GM12878 (cell line): ENCODE measurements at regions not wholly inside any gene's neighbourhood (a gene's known extent, or its start where the extent isn't known, plus 50 kb on each side); places are given as distances from the start of the nearest gene placed in this dataset.

Source experiments
- ATAC-seq: fragments of 200-7000 bp; cut with Tn5 transposase; 3 replicates; pipeline ENCODE4 v1.9.1; 2020; ENCODE audit warnings: mild to moderate bottlenecking, moderate library complexity
- BruUV-seq: library from RNA; stranded (reverse); fragments of 400-500 nt; replicated peaks from 2 replicates; lab custom pipeline; 2021; lab: Mats Ljungman, UMichigan
- CTCF ChIA-PET: fragments of 300-600 bp; sonication (Branson Sonifier 250); formaldehyde crosslinking; extraction: SDS; loops from one replicate; lab custom pipeline; 2021; ENCODE audit warnings: inconsistent platforms; lab: Yijun Ruan, JAX
- POLR2A ChIA-PET: fragments of 350-600 bp; formaldehyde crosslinking; extraction: SDS; loops from one replicate; lab custom pipeline; 2021; ENCODE audit warnings: inconsistent platforms; lab: Charles Lee
- RAD21 ChIA-PET: fragments of 300-600 bp; sonication (Branson Sonifier 250); formaldehyde crosslinking; loops from one replicate; lab custom pipeline; 2023; ENCODE audit warnings: antibody characterized with exemption; ENCODE audit not compliant: unreplicated experiment; lab: Charles Lee
- SMC1A ChIA-PET: fragments of 300-600 bp; sonication (Branson Sonifier 250); formaldehyde crosslinking; loops from one replicate; lab custom pipeline; 2023; ENCODE audit not compliant: unreplicated experiment, uncharacterized antibody; lab: Charles Lee
- DNase-seq: peaks from one replicate; pipeline ENCODE4 v3.0.0-alpha.2; 2011; ENCODE audit warnings: low read depth, low spot score
- FAIRE-seq: peaks from 3 replicates; lab custom pipeline; 2011; peaks lifted over from hg19 to GRCh38; lab: Jason Lieb, UNC
- H2AFZ ChIP-seq: 2 replicates; pipeline ENCODE4 v1.6.0; 2011; ENCODE audit warnings: low read depth, low read length, control low read depth; ENCODE audit not compliant: control insufficient read depth
- H3K27ac ChIP-seq: 2 replicates; pipeline ENCODE4 v1.5.1; 2011; ENCODE audit warnings: control low read depth; ENCODE audit not compliant: control insufficient read depth, insufficient read depth
- H3K27me3 ChIP-seq, 2 experiments: replicated peaks in 1 of 2; 2 replicates each; pipeline versions ENCODE4 v1.6.0 to v1.6.1; 2011; ENCODE audit warnings: low read length in 1 of 2; ENCODE audit not compliant: control insufficient read depth in 2 of 2, insufficient read depth in 2 of 2
- H3K36me3 ChIP-seq, 2 experiments: 2 replicates each; pipeline ENCODE4 v1.5.1; 2011; ENCODE audit warnings: low read length in 1 of 2; ENCODE audit not compliant: control insufficient read depth in 2 of 2, insufficient read depth in 2 of 2
- H3K4me1 ChIP-seq: 2 replicates; pipeline ENCODE4 v1.6.1; 2011; ENCODE audit warnings: mild to moderate bottlenecking, low read length, moderate library complexity, mixed read lengths; ENCODE audit not compliant: control insufficient read depth, insufficient read depth
- H3K4me2 ChIP-seq: 2 replicates; pipeline ENCODE4 v1.6.0; 2011; ENCODE audit warnings: control low read depth; ENCODE audit not compliant: control insufficient read depth, insufficient read depth
- H3K4me3 ChIP-seq: fragments of 200-600 bp; sonication (generic); 2 replicates; pipeline ENCODE4 v1.5.1; 2016
- H3K79me2 ChIP-seq: 2 replicates; pipeline ENCODE4 v1.6.0; 2011; ENCODE audit warnings: low read length; ENCODE audit not compliant: control insufficient read depth, insufficient read depth
- H3K9ac ChIP-seq: 2 replicates; pipeline ENCODE4 v1.8.0; 2011; ENCODE audit warnings: low read length, control low read depth, mixed read lengths; ENCODE audit not compliant: control insufficient read depth, insufficient read depth
- H3K9me3 ChIP-seq: replicated peaks from 3 replicates; pipeline ENCODE4 v1.5.1; 2011; ENCODE audit warnings: mild to moderate bottlenecking, low read length; ENCODE audit not compliant: control insufficient read depth, insufficient read depth
- H4K20me1 ChIP-seq: 2 replicates; pipeline ENCODE4 v1.6.0; 2011; ENCODE audit not compliant: control insufficient read depth, insufficient read depth
- BCL3 ChIP-seq: IDR thresholded peaks from 2 replicates; pipeline ENCODE4 v1.6.1; 2011; ENCODE audit warnings: borderline replicate concordance, low read depth, mild to moderate bottlenecking, moderate library complexity, low read length; ENCODE audit not compliant: insufficient read depth, poor library complexity, severe bottlenecking
- CEBPB ChIP-seq, 2 experiments: fragments of 150-350 bp in 1 of 2; IDR thresholded peaks; 2 replicates each; pipeline ENCODE4 v1.6.1; 2012 to 2014; ENCODE audit warnings: low read depth in 2 of 2, low read length in 2 of 2, borderline replicate concordance in 1 of 2, inconsistent platforms in 1 of 2
- CHD4 ChIP-seq: fragments of 200-600 bp; sonication (generic); IDR thresholded peaks from 2 replicates; pipeline ENCODE4 v1.6.1; 2016; ENCODE audit warnings: mild to moderate bottlenecking
- DPF2 ChIP-seq: fragments of 450-650 bp; IDR thresholded peaks from 2 replicates; pipeline ENCODE4 v1.6.1; 2017; ENCODE audit warnings: mild to moderate bottlenecking
- JUNB ChIP-seq: IDR thresholded peaks from 2 replicates; pipeline ENCODE4 v1.6.1; 2016; ENCODE audit warnings: antibody characterized with exemption, mild to moderate bottlenecking
- MEF2B ChIP-seq: fragments of 450-650 bp; IDR thresholded peaks from 2 replicates; pipeline ENCODE4 v1.6.1; 2018; ENCODE audit warnings: mild to moderate bottlenecking, moderate library complexity; ENCODE audit not compliant: partially characterized antibody, poor library complexity, severe bottlenecking
- NKRF ChIP-seq: fragments of 450-650 bp; conservative IDR thresholded peaks from 2 replicates; pipeline ENCODE4 v1.6.1; 2017; ENCODE audit warnings: mild to moderate bottlenecking, moderate library complexity
- NR2C2 ChIP-seq: IDR thresholded peaks from 2 replicates; pipeline ENCODE4 v1.6.1; 2011; ENCODE audit warnings: borderline replicate concordance, low read depth; ENCODE audit not compliant: control insufficient read depth, insufficient read length
- PBX3 ChIP-seq: IDR thresholded peaks from 2 replicates; pipeline ENCODE4 v1.6.1; 2011; ENCODE audit warnings: mild to moderate bottlenecking, low read depth, low read length, moderate library complexity; ENCODE audit not compliant: insufficient replicate concordance
- WGBS: methylation state at CpG from one replicate; pipeline ENCODE4 v1.1.6; 2016; ENCODE audit warnings: low lambda C conversion rate; ENCODE audit not compliant: insufficient replicate concordance, insufficient coverage; ENCODE audit errors: missing lambda C conversion rate; 5-methylcytosine and 5-hydroxymethylcytosine counted together
- in situ Hi-C: fragments of 300-500 bp; cut with MboI; formaldehyde crosslinking; loops from 9 replicates; pipeline ENCODE4 v1.14.3; 2018; ENCODE audit warnings: mixed read lengths
- intact Hi-C: fragments of 100-400 bp; cut with micrococcal nuclease; formaldehyde crosslinking; loops from one replicate; pipeline ENCODE4 v1.14.2; 2022; ENCODE audit not compliant: unreplicated experiment

GRCh38 chr3:72127224-72127612 is 342.3 kb upstream of the PROK2 start:
- H3K79me2 ChIP-seq, result no peaks in the 10 kb centered on the region
- no peak overlapping the region for H3K4me3 ChIP-seq
- intact Hi-C loops, result no loop called here
- POLR2A ChIA-PET, result interaction anchor here (1.2 kb wide), 1 partner anchor 11 kb away, joined by 3 read pairs; no protein-coding TSS in a partner anchor
- no peak for DNase-seq
- no peak for ATAC-seq
- no peak overlapping the region for H3K9ac ChIP-seq
- SMC1A ChIA-PET, result no interaction called here
- H3K4me2 ChIP-seq, result no peak overlapping the region
- H3K9me3 ChIP-seq, result no peaks in the 10 kb centered on the region
- TF ChIP-seq DPF2 (no peak), CEBPB (IDR thresholded peaks at IDR 0.05; ENCODE audit: borderline replicate concordance in 1 of 2, low read depth in 2 of 2, low read length in 2 of 2) (no peak), NR2C2 (no peak), BCL3 (no peak), PBX3 (no peak), JUNB (no peak), CHD4 (no peak), NKRF (no peak), MEF2B (no peak)
- TF ChIP-seq, all 136 proteins: peak for 0
- Histone ChIP-seq H3K4me1 (peaks cover 9% of the 10 kb centered on the region), H3K36me3 (no peaks in the 10 kb centered on the region), H3K27ac (no peak overlapping the region), H4K20me1 (no peaks in the 10 kb centered on the region), H2AFZ (no peak overlapping the region), H3K27me3 (no peaks in the 10 kb centered on the region)
- ChIA-PET CTCF (no interaction called here), RAD21 (no interaction called here)
- FAIRE-seq, result no peak
- WGBS, result 81% methylated on average over 4 of the region's 4 CpGs
- no TSS peak for BruUV-seq
- in situ Hi-C loops, result no loop called here
